Activated naive CD4-positive, alpha-beta T cell (primary cell): ENCODE measurements at regions not wholly inside any gene's neighbourhood (a gene's known extent, or its start where the extent isn't known, plus 50 kb on each side); places are given as distances from the start of the nearest gene placed in this dataset.
"Not testable (repeated sequence)": the region's sequence is repeated elsewhere in the genome, so short reads cannot be mapped to it uniquely, and the experiment has no call there.

Experiments
- DNase-seq, 4 experiments: peaks; one replicate each; lab custom pipeline; 2025; lab: John Stamatoyannopoulos, UW

- no peak for DNase-seq
Measured at GRCh38 chr1:185681034-185681633, 53.1 kb upstream of the HMCN1 start.

- DNase-seq, result no peak
Measured at GRCh38 chr1:185680453-185680852, 53.7 kb upstream of the HMCN1 start.

- DNase-seq, result no peak
Measured at GRCh38 chr1:185679220-185679619, 55.0 kb upstream of the HMCN1 start.

- no peak for DNase-seq
Measured at GRCh38 chr1:185676969-185677368, 57.2 kb upstream of the HMCN1 start.

GRCh38 chr1:185674201-185674600, 60.0 kb upstream of the HMCN1 start:
- no peak for DNase-seq

GRCh38 chr1:185672719-185673360, 61.4 kb upstream of the HMCN1 start:
- DNase-seq, result no peak

- peak in 2 of 4 experiments; percentile 31 to 46 for DNase-seq
Measured at GRCh38 chr1:185670187-185670627, 64.0 kb upstream of the HMCN1 start.

GRCh38 chr1:185668013-185668412, 66.2 kb upstream of the HMCN1 start:
- no peak for DNase-seq

GRCh38 chr1:185666582-185666981, 67.6 kb upstream of the HMCN1 start:
- no peak for DNase-seq

- no peak for DNase-seq
Measured at GRCh38 chr1:185663771-185664296, 70.4 kb upstream of the HMCN1 start.

- DNase-seq, result no peak
Measured at GRCh38 chr1:185663332-185663731, 70.9 kb upstream of the HMCN1 start.

- DNase-seq, result no peak
Measured at GRCh38 chr1:185661971-185662370, 72.2 kb upstream of the HMCN1 start.

GRCh38 chr1:185656663-185657062, 77.5 kb upstream of the HMCN1 start:
- no peak for DNase-seq

GRCh38 chr1:185654952-185655314, 79.3 kb upstream of the HMCN1 start:
- DNase-seq, result no peak

GRCh38 chr1:185654199-185654951, 79.8 kb upstream of the HMCN1 start:
- DNase-seq, result no peak

- no peak for DNase-seq
Measured at GRCh38 chr1:185653615-185654014, 80.6 kb upstream of the HMCN1 start.

- no peak for DNase-seq
Measured at GRCh38 chr1:185652348-185652747, 81.8 kb upstream of the HMCN1 start.

GRCh38 chr1:185650602-185651230, 83.5 kb upstream of the HMCN1 start:
- DNase-seq, result no peak

GRCh38 chr1:185648858-185649589, 85.2 kb upstream of the HMCN1 start:
- DNase-seq, result no peak

GRCh38 chr1:185647597-185648267, 86.5 kb upstream of the HMCN1 start:
- DNase-seq, result not testable (repeated sequence)

GRCh38 chr1:185646202-185646683, 87.9 kb upstream of the HMCN1 start:
- DNase-seq, result no peak
